Mesendoderm (in vitro differentiated cells): ENCODE measurements at regions not wholly inside any gene's neighbourhood (a gene's known extent, or its start where the extent isn't known, plus 50 kb on each side); places are given as distances from the start of the nearest gene placed in this dataset.
A peak's percentile ranks its signal among the peaks of the same experiment; 100 is the strongest.

ENCODE experiments used
- DNase-seq: peaks from one replicate; pipeline ENCODE4 v3.0.0; 2013
- H2AK5ac ChIP-seq: 2 replicates; pipeline ENCODE4 v1.6.1; 2013; ENCODE audit warnings: low read length, inconsistent platforms
- H2BK120ac ChIP-seq: 2 replicates; pipeline ENCODE4 v1.6.1; 2013; ENCODE audit warnings: low read depth, mild to moderate bottlenecking, low read length, moderate library complexity, mixed read lengths
- H2BK15ac ChIP-seq: replicated peaks from 2 replicates; pipeline ENCODE4 v1.6.1; 2013; ENCODE audit warnings: low read depth, mild to moderate bottlenecking, moderate library complexity
- H2BK5ac ChIP-seq: 2 replicates; pipeline ENCODE4 v1.6.1; 2013; ENCODE audit warnings: low read length, inconsistent platforms
- H3K18ac ChIP-seq: 2 replicates; pipeline ENCODE4 v1.6.1; 2013; ENCODE audit warnings: mild to moderate bottlenecking, low read length, mixed read lengths
- H3K23ac ChIP-seq: one replicate; pipeline ENCODE4 v1.6.1; 2013; ENCODE audit warnings: low read length
- H3K27ac ChIP-seq: 2 replicates; pipeline ENCODE4 v1.5.1; 2013; ENCODE audit warnings: low read depth, mild to moderate bottlenecking, inconsistent platforms, low read length, moderate library complexity
- H3K27me3 ChIP-seq: 2 replicates; pipeline ENCODE4 v1.6.1; 2013; ENCODE audit warnings: low read length, control low read depth, mild to moderate bottlenecking, inconsistent platforms; ENCODE audit not compliant: insufficient read depth, poor library complexity
- H3K36me3 ChIP-seq: 2 replicates; pipeline ENCODE4 v1.6.1; 2013; ENCODE audit warnings: low read length, inconsistent platforms; ENCODE audit not compliant: control insufficient read depth, insufficient read depth
- H3K4ac ChIP-seq: one replicate; pipeline ENCODE4 v1.6.1; 2013; ENCODE audit warnings: low read depth, mild to moderate bottlenecking, low read length, moderate library complexity
- H3K4me1 ChIP-seq: 2 replicates; pipeline ENCODE4 v1.6.1; 2013; ENCODE audit warnings: low read depth, low read length, inconsistent platforms; ENCODE audit not compliant: control insufficient read depth
- H3K4me2 ChIP-seq: 2 replicates; pipeline ENCODE4 v1.6.1; 2013; ENCODE audit warnings: low read length
- H3K4me3 ChIP-seq: 2 replicates; pipeline ENCODE4 v1.5.1; 2013; ENCODE audit warnings: mild to moderate bottlenecking, low read length
- H3K56ac ChIP-seq: one replicate; pipeline ENCODE4 v1.6.1; 2013; ENCODE audit warnings: low read length
- H3K79me1 ChIP-seq: 2 replicates; pipeline ENCODE4 v1.6.1; 2013; ENCODE audit warnings: low read length, inconsistent platforms
- H3K79me2 ChIP-seq: 2 replicates; pipeline ENCODE4 v1.6.1; 2013; ENCODE audit warnings: mild to moderate bottlenecking, low read length; ENCODE audit not compliant: control insufficient read depth, insufficient read depth
- H3K9ac ChIP-seq: 2 replicates; pipeline ENCODE4 v1.6.1; 2013; ENCODE audit warnings: low read length, inconsistent platforms
- H4K5ac ChIP-seq: one replicate; pipeline ENCODE4 v1.6.1; 2013; ENCODE audit warnings: low read length
- H4K8ac ChIP-seq: one replicate; pipeline ENCODE4 v1.6.1; 2013; ENCODE audit warnings: low read depth, mild to moderate bottlenecking, control low read depth, low read length, moderate library complexity
- WGBS: extraction: QIAGEN DNeasy Blood & Tissue Kit; methylation state at CpG from one replicate; pipeline ENCODE4 v1.1.7; 2013; ENCODE audit warnings: low lambda C conversion rate, missing lambda C conversion rate; ENCODE audit not compliant: insufficient coverage; ENCODE audit errors: extremely low coverage; 5-methylcytosine and 5-hydroxymethylcytosine counted together

DNA sequence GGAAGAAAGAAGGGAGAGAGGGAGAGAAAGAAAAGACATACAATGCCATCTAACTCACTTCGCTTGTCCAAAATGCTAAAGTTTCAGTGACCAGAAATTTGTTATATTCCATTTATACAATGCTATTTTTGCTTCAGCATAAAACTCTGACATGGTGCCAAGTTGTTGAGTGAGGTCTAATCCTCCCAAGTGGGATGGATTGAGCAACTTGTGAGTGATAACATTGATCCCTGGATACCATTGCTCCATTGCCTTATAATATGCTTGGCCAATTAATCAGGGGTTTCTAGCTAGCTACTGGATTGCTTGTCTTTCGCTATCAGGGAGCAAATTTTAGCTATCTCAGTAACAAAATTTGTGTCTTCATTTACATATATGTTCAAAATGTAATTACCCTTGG lies 615.6 kb upstream of the DPPA4 start:
- Histone ChIP-seq H3K4me1 (no peaks in the 10 kb centered on the region), H4K8ac (no peak overlapping the region), H3K18ac (no peak overlapping the region), H2BK120ac (no peak overlapping the region), H3K36me3 (no peaks in the 10 kb centered on the region), H2BK15ac (no peak overlapping the region), H3K4ac (no peak overlapping the region), H4K5ac (no peak overlapping the region), H3K4me3 (no peak overlapping the region), H3K79me1 (no peaks in the 10 kb centered on the region), H2BK5ac (no peak overlapping the region), H3K23ac (no peak overlapping the region), H3K27ac (no peak overlapping the region), H3K9ac (no peak overlapping the region), H3K79me2 (no peaks in the 10 kb centered on the region), H3K4me2 (no peak overlapping the region), H3K27me3 (no peaks in the 10 kb centered on the region), H2AK5ac (no peak overlapping the region), H3K56ac (no peak overlapping the region)
- DNase-seq, result no peak
- WGBS, result no CpG with 5 or more reads among the region's 2 CpGs

DNA sequence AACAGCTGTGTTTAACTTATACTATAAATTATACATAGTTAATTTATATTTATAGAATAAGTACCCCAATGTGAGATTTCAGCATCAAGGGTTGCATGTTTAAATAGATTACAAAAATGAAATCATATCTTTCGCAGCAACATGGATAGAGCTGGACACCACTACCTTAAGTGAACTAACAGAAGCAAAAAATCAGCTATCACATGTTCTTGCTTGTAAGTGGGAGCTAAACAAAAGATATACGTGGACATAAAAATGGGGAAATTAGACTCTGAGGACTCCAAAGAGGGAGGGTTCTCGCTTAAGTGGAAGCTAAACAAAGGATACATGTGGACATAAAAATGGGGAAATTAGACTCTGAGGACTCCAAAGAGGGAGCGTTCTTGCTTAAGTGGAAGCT lies 626.5 kb upstream of the DPPA4 start:
- H3K4me3 ChIP-seq, result no peak overlapping the region
- WGBS, result no CpG with 5 or more reads among the region's 4 CpGs
- no peak overlapping the region for H3K4me2 ChIP-seq
- no peak overlapping the region for H3K9ac ChIP-seq
- no peak overlapping the region for H4K8ac ChIP-seq
- H2BK120ac ChIP-seq, result no peak overlapping the region
- H3K23ac ChIP-seq, result no peak overlapping the region
- H3K36me3 ChIP-seq, result no peaks in the 10 kb centered on the region
- no peak overlapping the region for H3K56ac ChIP-seq
- no peaks in the 10 kb centered on the region for H3K27me3 ChIP-seq
- H3K4me1 ChIP-seq, result no peaks in the 10 kb centered on the region
- no peak overlapping the region for H2AK5ac ChIP-seq
- no peak overlapping the region for H2BK15ac ChIP-seq
- no peaks in the 10 kb centered on the region for H3K79me2 ChIP-seq
- H3K79me1 ChIP-seq, result no peaks in the 10 kb centered on the region
- no peak overlapping the region for H3K4ac ChIP-seq
- DNase-seq, result no peak
- no peak overlapping the region for H2BK5ac ChIP-seq
- no peak overlapping the region for H4K5ac ChIP-seq
- H3K27ac ChIP-seq, result no peak overlapping the region
- H3K18ac ChIP-seq, result no peak overlapping the region

DNA sequence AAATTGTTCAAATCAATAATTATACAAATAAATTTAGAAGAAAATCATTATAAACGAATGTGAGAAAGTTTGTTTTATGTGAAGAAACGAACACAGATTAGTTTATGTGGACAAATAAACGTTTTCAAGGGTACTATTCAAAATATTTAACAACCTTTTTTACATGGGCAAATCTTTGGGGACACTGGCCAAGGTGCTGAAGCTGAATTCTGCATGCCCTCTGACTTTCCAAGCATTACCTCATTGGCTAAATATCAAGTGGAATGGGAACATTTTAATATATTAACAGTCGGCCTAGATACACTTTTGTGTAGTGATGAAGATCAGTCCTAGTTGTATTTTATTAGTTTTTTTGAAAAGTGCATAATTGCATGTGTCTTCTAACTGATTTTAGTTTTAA lies 636.4 kb upstream of the DPPA4 start:
- Histone ChIP-seq H3K4me3 (no peak overlapping the region), H2BK5ac (no peak overlapping the region), H3K79me1 (no peaks in the 10 kb centered on the region), H3K56ac (no peak overlapping the region), H3K36me3 (no peaks in the 10 kb centered on the region), H3K4me1 (no peaks in the 10 kb centered on the region), H3K18ac (no peak overlapping the region), H4K5ac (no peak overlapping the region), H3K27me3 (no peaks in the 10 kb centered on the region), H3K9ac (no peak overlapping the region), H3K23ac (no peak overlapping the region), H3K4me2 (no peak overlapping the region), H3K27ac (no peak overlapping the region), H4K8ac (no peak overlapping the region), H2AK5ac (no peak overlapping the region), H2BK15ac (no peak overlapping the region), H3K79me2 (no peaks in the 10 kb centered on the region), H3K4ac (no peak overlapping the region), H2BK120ac (no peak overlapping the region)
- peak; percentile 2 for DNase-seq
- 100% methylated on average over 3 of the region's 4 CpGs for whole genome bisulfite sequencing

DNA sequence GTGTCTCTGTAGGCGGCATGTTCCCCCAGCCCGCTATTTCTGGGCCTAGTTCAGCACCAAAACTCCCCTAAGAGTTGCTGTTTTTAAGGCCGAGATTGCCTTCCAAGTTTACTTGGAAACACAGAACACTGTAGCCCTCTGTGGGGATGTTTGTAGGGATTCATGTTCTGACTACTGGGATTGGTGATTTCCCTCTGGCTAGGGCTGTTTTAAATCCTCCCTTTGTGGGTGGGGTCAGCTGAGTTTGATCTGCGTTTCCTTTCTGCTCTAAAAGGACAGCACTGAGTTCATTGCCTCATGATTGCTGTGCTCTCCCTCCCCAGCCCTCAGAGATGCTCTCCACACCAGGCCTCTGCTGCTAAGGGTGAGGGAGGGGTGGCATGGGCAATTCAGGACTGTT lies 640.6 kb upstream of the DPPA4 start:
- WGBS, result no CpG with 5 or more reads among the region's 4 CpGs
- no peak overlapping the region for H2AK5ac ChIP-seq
- no peak overlapping the region for H3K27ac ChIP-seq
- H2BK5ac ChIP-seq, result no peak overlapping the region
- H3K4me2 ChIP-seq, result no peak overlapping the region
- no peak overlapping the region for H3K18ac ChIP-seq
- H3K79me1 ChIP-seq, result no peaks in the 10 kb centered on the region
- H3K56ac ChIP-seq, result no peak overlapping the region
- H3K4me3 ChIP-seq, result no peak overlapping the region
- H3K79me2 ChIP-seq, result no peaks in the 10 kb centered on the region
- no peaks in the 10 kb centered on the region for H3K4me1 ChIP-seq
- no peak overlapping the region for H3K4ac ChIP-seq
- no peak overlapping the region for H2BK120ac ChIP-seq
- H2BK15ac ChIP-seq, result no peak overlapping the region
- H3K9ac ChIP-seq, result no peak overlapping the region
- no peak overlapping the region for H4K8ac ChIP-seq
- H3K23ac ChIP-seq, result no peak overlapping the region
- no peak overlapping the region for H4K5ac ChIP-seq
- no peaks in the 10 kb centered on the region for H3K36me3 ChIP-seq
- no peaks in the 10 kb centered on the region for H3K27me3 ChIP-seq
- DNase-seq, result peak; percentile 7

DNA sequence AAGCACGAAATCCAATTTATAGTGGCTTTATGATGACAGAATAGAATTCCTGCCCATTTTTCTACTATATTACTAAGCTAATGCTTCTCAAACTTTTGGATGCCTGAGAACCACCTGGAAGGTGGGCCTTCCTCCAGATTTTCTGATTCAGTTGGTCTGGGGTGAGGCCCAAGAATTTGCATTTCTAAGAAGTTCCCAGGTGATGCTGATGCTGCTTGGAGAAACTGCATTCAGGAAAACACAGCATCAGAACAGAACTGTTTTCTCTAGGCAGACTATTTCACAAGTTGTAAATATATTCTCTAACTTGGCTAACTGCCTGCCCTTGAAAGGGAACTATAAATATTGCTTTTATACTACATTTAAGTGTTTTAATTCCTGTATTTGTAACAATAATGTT lies 644.9 kb upstream of the DPPA4 start:
- WGBS, result no CpG with 5 or more reads among the region's 1 CpG
- Histone ChIP-seq H3K36me3 (no peaks in the 10 kb centered on the region), H2BK5ac (no peak overlapping the region), H4K5ac (no peak overlapping the region), H3K27me3 (no peaks in the 10 kb centered on the region), H3K4me2 (no peak overlapping the region), H3K4me3 (no peak overlapping the region), H2AK5ac (no peak overlapping the region), H3K79me1 (no peaks in the 10 kb centered on the region), H3K56ac (no peak overlapping the region), H3K4ac (no peak overlapping the region), H3K9ac (no peak overlapping the region), H3K18ac (no peak overlapping the region), H2BK120ac (no peak overlapping the region), H3K79me2 (no peaks in the 10 kb centered on the region), H3K4me1 (no peaks in the 10 kb centered on the region), H4K8ac (no peak overlapping the region), H3K23ac (no peak overlapping the region), H3K27ac (no peak overlapping the region), H2BK15ac (no peak overlapping the region)
- DNase-seq, result no peak

DNA sequence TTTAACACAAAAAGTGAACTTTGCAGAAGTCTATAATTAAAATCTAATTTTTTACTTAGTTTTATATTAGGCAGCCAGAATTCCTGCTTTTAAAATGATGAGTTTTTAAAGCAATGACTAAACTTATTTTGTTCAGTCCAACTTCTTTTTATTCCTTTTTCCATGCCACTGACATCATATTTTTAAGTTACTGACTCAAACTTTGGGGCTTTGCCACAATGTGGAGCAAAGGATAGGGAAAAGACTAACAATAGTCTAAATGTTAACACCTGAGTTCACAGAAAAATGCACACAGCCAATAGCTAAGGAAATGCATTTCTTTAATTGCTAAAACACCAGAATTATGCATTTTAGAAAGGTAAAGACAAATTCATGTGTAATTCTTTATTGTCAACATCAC lies 647.6 kb upstream of the DPPA4 start:
- Histone ChIP-seq H3K27me3 (no peaks in the 10 kb centered on the region), H3K9ac (no peak overlapping the region), H2BK120ac (no peak overlapping the region), H2BK15ac (no peak overlapping the region), H2BK5ac (no peak overlapping the region), H4K5ac (no peak overlapping the region), H3K79me2 (no peaks in the 10 kb centered on the region), H3K18ac (no peak overlapping the region), H3K4me1 (no peaks in the 10 kb centered on the region), H3K56ac (no peak overlapping the region), H3K4me2 (no peak overlapping the region), H3K36me3 (no peaks in the 10 kb centered on the region), H3K27ac (no peak overlapping the region), H2AK5ac (no peak overlapping the region), H3K79me1 (no peaks in the 10 kb centered on the region), H3K4me3 (no peak overlapping the region), H4K8ac (no peak overlapping the region), H3K4ac (no peak overlapping the region), H3K23ac (no peak overlapping the region)
- no peak for DNase-seq
